HEK293 (cell line): ENCODE measurements at regions not wholly inside any gene's neighbourhood (a gene's known extent, or its start where the extent isn't known, plus 50 kb on each side); places are given as distances from the start of the nearest gene placed in this dataset.

Experiments
- CTCF ChIA-PET: fragments of 350-600 bp; formaldehyde crosslinking; extraction: SDS; loops from one replicate; lab custom pipeline; 2021; ENCODE audit warnings: antibody characterized with exemption; lab: Yijun Ruan, JAX
- POLR2A ChIA-PET: fragments of 300-600 bp; formaldehyde crosslinking; extraction: SDS; loops from one replicate; lab custom pipeline; 2020; ENCODE audit warnings: antibody characterized with exemption, inconsistent platforms; lab: Yijun Ruan, JAX
- H3K27ac ChIP-seq: fragments of 200-500 bp; sonication (Bioruptor generic); 2 replicates; pipeline ENCODE4 v1.5.1; 2014; ENCODE audit warnings: low read depth, low read length, control low read depth, inconsistent platforms; ENCODE audit errors: extremely low read depth
- H3K36me3 ChIP-seq, 2 experiments: fragments of 200-500 bp in 1 of 2; sonication (Bioruptor generic) in 1 of 2; 1 replicate in 1 of 2; 2 replicates in 1 of 2; pipeline ENCODE4 v1.5.1; 2014 to 2017; ENCODE audit warnings: inconsistent platforms in 2 of 2, low read length in 2 of 2; ENCODE audit not compliant: control insufficient read depth in 2 of 2, insufficient read depth in 1 of 2
- H3K4me1 ChIP-seq: fragments of 200-500 bp; sonication (Bioruptor generic); 2 replicates; pipeline ENCODE4 v1.5.1; 2014; ENCODE audit warnings: mild to moderate bottlenecking, low read length, inconsistent platforms; ENCODE audit not compliant: control insufficient read depth, insufficient read depth
- H3K4me3 ChIP-seq: 2 replicates; pipeline ENCODE4 v1.5.1; 2011; ENCODE audit warnings: low read depth, mild to moderate bottlenecking, control low read depth, low read length, moderate library complexity
- H3K9me3 ChIP-seq: fragments of 200-500 bp; sonication (Bioruptor generic); 2 replicates; pipeline ENCODE4 v1.5.1; 2014; ENCODE audit warnings: low read depth, low read length, inconsistent platforms; ENCODE audit not compliant: control insufficient read depth, insufficient read depth
- BCL11B ChIP-seq: fragments of 450-650 bp; formaldehyde crosslinking; IDR thresholded peaks from 2 replicates; pipeline ENCODE4 v1.5.1; 2016; ENCODE audit warnings: low read depth, missing biosample characterization, missing genetic modification characterization
- GFI1B ChIP-seq: fragments of 450-650 bp; formaldehyde crosslinking; IDR thresholded peaks from 2 replicates; pipeline ENCODE4 v1.5.1; 2016; ENCODE audit warnings: missing biosample characterization, missing genetic modification characterization
- PRDM1 ChIP-seq: fragments of 450-650 bp; formaldehyde crosslinking; IDR thresholded peaks from 2 replicates; pipeline ENCODE4; 2016; ENCODE audit warnings: missing biosample characterization, missing genetic modification characterization
- ZBTB8A ChIP-seq: fragments of 450-650 bp; formaldehyde crosslinking; IDR thresholded peaks from 2 replicates; pipeline ENCODE4 v1.5.1; 2016; ENCODE audit warnings: missing biosample characterization, missing genetic modification characterization
- ZNF202 ChIP-seq: fragments of 450-650 bp; formaldehyde crosslinking; IDR thresholded peaks from 2 replicates; pipeline ENCODE4 v1.5.1; 2016; ENCODE audit warnings: missing biosample characterization, missing genetic modification characterization, borderline replicate concordance
- ZNF239 ChIP-seq: fragments of 450-650 bp; formaldehyde crosslinking; IDR thresholded peaks from 2 replicates; pipeline ENCODE4 v1.5.1; 2016; ENCODE audit warnings: missing biosample characterization, missing genetic modification characterization
- ZNF274 ChIP-seq, 2 experiments: fragments of 200-500 bp in 1 of 2; fragments of 450-650 bp in 1 of 2; sonication (Bioruptor generic) in 1 of 2; formaldehyde crosslinking in 1 of 2; IDR thresholded peaks; 2 replicates each; pipeline versions ENCODE4 v1.5.1 to v1.6.1; 2014 to 2016; ENCODE audit warnings: borderline replicate concordance in 1 of 2, inconsistent platforms in 1 of 2, low read length in 1 of 2, missing biosample characterization in 1 of 2, missing genetic modification characterization in 1 of 2
- ZNF366 ChIP-seq: fragments of 450-650 bp; formaldehyde crosslinking; conservative IDR thresholded peaks from 2 replicates; pipeline ENCODE4 v1.5.1; 2016; ENCODE audit warnings: missing biosample characterization, missing genetic modification characterization
- ZNF37A ChIP-seq: fragments of 450-650 bp; IDR thresholded peaks from 2 replicates; pipeline ENCODE4 v1.5.1; 2018; ENCODE audit warnings: missing biosample characterization, missing genetic modification characterization
- ZNF433 ChIP-seq: fragments of 450-650 bp; formaldehyde crosslinking; IDR thresholded peaks from 2 replicates; pipeline ENCODE4 v1.5.1; 2016; ENCODE audit warnings: missing biosample characterization, missing genetic modification characterization, low read depth
- ZNF510 ChIP-seq: fragments of 450-650 bp; formaldehyde crosslinking; IDR thresholded peaks from 2 replicates; pipeline ENCODE4 v1.5.1; 2018; ENCODE audit warnings: mild to moderate bottlenecking, missing genetic modification characterization, missing biosample characterization; ENCODE audit not compliant: insufficient replicate concordance
- ZNF791 ChIP-seq: fragments of 450-650 bp; formaldehyde crosslinking; IDR thresholded peaks from 2 replicates; pipeline ENCODE4 v1.5.1; 2016; ENCODE audit warnings: missing biosample characterization, missing genetic modification characterization
- ZNF837 ChIP-seq: fragments of 450-650 bp; formaldehyde crosslinking; IDR thresholded peaks from 2 replicates; pipeline ENCODE4 v1.5.1; 2016; ENCODE audit warnings: missing biosample characterization, missing genetic modification characterization
- TF ChIP-seq, protein P1 (sequence below): fragments of 450-650 bp; formaldehyde crosslinking; conservative IDR thresholded peaks from 2 replicates; pipeline ENCODE4 v1.5.1; 2016; ENCODE audit warnings: low read depth, missing biosample characterization, missing genetic modification characterization
- TF ChIP-seq, protein P2 (sequence below): fragments of 450-650 bp; formaldehyde crosslinking; IDR thresholded peaks from 2 replicates; pipeline ENCODE4 v1.5.1; 2016; ENCODE audit warnings: missing biosample characterization, missing genetic modification characterization
- TF ChIP-seq, protein P3 (sequence below): fragments of 450-650 bp; formaldehyde crosslinking; IDR thresholded peaks from 2 replicates; pipeline ENCODE4 v1.5.1; 2016; ENCODE audit warnings: missing biosample characterization, missing genetic modification characterization
- TF ChIP-seq, protein P4 (sequence below): fragments of 450-650 bp; formaldehyde crosslinking; IDR thresholded peaks from 2 replicates; pipeline ENCODE4 v1.5.1; 2016; ENCODE audit warnings: missing biosample characterization, missing genetic modification characterization
- TF ChIP-seq, protein P5 (sequence below): fragments of 450-650 bp; formaldehyde crosslinking; IDR thresholded peaks from 2 replicates; pipeline ENCODE4 v1.5.1; 2017; ENCODE audit warnings: missing biosample characterization, missing genetic modification characterization
- TF ChIP-seq, protein P6 (sequence below): fragments of 450-650 bp; formaldehyde crosslinking; IDR thresholded peaks from 2 replicates; pipeline ENCODE4 v1.5.1; 2016; ENCODE audit warnings: missing biosample characterization, missing genetic modification characterization, borderline replicate concordance

DNA sequence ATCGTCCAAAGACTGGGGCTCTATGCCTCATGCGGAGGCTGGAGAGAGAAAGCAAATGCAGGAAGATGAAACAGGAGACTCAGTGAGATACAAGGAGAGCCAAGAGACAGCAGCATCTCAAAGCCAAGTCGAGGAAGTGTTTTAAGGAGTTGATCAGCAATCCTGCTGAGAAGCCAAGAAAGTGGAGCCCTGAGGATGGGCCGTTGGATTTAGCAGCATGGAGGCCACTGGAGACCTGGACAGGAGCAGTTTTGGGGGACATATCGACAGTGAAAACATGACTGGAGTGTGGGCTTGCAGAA is 107.4 kb upstream of the ZBTB40 start (continued):
- TF ChIP-seq ZBTB8A (tag by site-specific recombination) (no peak), GFI1B (tag by site-specific recombination) (no peak)
- TF ChIP-seq, protein P1, sequence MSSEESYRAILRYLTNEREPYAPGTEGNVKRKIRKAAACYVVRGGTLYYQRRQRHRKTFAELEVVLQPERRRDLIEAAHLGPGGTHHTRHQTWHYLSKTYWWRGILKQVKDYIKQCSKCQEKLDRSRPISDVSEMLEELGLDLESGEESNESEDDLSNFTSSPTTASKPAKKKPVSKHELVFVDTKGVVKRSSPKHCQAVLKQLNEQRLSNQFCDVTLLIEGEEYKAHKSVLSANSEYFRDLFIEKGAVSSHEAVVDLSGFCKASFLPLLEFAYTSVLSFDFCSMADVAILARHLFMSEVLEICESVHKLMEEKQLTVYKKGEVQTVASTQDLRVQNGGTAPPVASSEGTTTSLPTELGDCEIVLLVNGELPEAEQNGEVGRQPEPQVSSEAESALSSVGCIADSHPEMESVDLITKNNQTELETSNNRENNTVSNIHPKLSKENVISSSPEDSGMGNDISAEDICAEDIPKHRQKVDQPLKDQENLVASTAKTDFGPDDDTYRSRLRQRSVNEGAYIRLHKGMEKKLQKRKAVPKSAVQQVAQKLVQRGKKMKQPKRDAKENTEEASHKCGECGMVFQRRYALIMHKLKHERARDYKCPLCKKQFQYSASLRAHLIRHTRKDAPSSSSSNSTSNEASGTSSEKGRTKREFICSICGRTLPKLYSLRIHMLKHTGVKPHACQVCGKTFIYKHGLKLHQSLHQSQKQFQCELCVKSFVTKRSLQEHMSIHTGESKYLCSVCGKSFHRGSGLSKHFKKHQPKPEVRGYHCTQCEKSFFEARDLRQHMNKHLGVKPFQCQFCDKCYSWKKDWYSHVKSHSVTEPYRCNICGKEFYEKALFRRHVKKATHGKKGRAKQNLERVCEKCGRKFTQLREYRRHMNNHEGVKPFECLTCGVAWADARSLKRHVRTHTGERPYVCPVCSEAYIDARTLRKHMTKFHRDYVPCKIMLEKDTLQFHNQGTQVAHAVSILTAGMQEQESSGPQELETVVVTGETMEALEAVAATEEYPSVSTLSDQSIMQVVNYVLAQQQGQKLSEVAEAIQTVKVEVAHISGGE, result no peak
- TF ChIP-seq, all 188 proteins: peak for 0

DNA sequence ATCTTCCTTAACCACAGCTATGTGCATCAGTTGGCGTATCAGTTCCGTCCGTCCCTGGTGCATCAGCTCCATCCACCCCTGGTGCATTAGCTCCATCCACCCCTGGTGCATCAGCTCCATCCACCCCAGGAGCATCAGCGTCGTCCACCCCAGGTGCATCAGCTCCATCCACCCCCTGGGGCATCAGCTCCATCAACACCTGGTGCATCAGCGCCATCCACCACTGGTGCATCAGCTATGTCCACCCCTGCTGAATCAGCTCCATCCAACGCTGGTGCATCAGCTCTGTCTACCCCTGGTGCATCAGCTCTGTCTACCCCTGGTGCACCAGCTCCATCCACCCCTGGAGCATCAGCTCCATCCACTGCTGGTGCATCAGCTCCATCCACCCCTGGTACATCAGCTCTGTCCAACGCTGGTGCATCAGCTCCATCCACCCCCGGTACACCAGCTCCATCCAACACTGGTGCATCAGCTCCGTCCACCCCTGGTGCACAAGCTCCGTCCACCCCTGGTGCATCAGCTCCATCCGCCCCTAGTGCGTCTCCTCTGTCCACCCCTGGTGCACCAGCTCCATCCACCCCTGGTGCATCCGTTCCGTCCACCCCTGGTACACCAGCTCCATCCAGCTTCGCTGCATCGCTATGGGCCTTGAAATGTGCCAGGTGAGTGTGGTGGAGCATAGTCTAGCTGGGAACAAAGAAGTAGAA is 106.6 kb upstream of the ZBTB40 start:
- CTCF ChIA-PET, result interaction anchor here (0.9 kb wide), 1 partner anchor 22 kb away, joined by 3 read pairs; no protein-coding TSS in a partner anchor

DNA sequence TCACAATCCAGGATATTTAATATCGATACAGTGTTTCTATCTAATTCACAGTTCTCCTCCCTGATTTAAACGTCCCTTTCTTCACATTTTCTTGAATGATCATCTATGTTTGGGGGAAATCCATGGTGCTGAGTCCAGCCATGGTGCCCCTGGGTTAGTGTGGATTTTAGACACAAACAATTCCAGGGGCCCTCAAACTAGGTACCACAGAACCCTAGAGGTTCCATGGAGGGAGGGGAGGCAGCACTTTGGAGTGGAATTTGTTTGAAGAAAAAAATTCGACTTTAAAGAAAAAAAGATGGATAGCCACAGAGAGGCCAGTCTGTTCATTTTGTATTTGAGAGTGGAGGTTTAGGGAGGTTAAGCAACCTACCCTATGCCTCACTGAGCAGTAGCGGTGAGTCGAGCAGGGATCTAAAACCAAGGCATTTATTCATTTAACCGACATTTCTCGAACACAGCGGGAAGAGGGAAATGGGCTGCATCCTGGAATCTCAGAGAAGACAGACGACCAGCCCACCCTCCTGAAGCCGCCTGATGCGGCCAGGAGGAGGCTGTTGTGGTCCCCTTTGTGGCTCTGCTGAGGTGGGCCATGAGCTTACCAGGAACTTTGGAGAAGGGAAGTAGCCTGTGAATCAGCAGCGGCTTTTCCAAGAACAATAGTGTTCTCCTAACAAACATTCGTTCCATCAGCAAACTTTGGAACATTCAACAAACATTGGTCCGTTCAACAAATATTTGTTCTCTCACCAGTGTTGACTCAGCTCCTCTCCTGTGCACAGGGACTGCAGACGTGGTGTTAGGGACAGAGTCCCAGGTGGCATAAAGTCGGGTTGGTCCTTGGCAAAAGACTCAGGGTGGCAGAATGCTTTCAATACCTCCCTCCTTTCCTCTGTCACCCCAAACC is 103.5 kb upstream of the ZBTB40 start:
- H3K9me3 ChIP-seq, result no peaks in the 10 kb centered on the region
- no peak overlapping the region for H3K4me3 ChIP-seq
- ChIA-PET CTCF (no interaction called here), POLR2A (no interaction called here)
- H3K4me1 ChIP-seq, result peaks cover 8% of the 10 kb centered on the region
- H3K27ac ChIP-seq, result no peak overlapping the region
- no peaks in the 10 kb centered on the region for H3K36me3 ChIP-seq
- TF ChIP-seq, protein P2, sequence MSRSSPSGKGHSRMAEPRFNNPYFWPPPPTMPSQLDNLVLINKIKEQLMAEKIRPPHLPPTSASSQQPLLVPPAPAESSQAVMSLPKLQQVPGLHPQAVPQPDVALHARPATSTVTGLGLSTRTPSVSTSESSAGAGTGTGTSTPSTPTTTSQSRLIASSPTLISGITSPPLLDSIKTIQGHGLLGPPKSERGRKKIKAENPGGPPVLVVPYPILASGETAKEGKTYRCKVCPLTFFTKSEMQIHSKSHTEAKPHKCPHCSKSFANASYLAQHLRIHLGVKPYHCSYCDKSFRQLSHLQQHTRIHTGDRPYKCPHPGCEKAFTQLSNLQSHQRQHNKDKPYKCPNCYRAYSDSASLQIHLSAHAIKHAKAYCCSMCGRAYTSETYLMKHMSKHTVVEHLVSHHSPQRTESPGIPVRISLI (tag by site-specific recombination), result no peak
- no peak for TF ChIP-seq ZNF510 (tag by site-specific recombination)
- TF ChIP-seq, protein P3, sequence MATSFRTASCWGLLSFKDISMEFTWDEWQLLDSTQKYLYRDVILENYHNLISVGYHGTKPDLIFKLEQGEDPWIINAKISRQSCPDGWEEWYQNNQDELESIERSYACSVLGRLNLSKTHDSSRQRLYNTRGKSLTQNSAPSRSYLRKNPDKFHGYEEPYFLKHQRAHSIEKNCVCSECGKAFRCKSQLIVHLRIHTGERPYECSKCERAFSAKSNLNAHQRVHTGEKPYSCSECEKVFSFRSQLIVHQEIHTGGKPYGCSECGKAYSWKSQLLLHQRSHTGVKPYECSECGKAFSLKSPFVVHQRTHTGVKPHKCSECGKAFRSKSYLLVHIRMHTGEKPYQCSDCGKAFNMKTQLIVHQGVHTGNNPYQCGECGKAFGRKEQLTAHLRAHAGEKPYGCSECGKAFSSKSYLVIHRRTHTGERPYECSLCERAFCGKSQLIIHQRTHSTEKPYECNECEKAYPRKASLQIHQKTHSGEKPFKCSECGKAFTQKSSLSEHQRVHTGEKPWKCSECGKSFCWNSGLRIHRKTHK, result no peak
- no peak for TF ChIP-seq ZNF366 (tag by site-specific recombination)
- TF ChIP-seq, protein P4, sequence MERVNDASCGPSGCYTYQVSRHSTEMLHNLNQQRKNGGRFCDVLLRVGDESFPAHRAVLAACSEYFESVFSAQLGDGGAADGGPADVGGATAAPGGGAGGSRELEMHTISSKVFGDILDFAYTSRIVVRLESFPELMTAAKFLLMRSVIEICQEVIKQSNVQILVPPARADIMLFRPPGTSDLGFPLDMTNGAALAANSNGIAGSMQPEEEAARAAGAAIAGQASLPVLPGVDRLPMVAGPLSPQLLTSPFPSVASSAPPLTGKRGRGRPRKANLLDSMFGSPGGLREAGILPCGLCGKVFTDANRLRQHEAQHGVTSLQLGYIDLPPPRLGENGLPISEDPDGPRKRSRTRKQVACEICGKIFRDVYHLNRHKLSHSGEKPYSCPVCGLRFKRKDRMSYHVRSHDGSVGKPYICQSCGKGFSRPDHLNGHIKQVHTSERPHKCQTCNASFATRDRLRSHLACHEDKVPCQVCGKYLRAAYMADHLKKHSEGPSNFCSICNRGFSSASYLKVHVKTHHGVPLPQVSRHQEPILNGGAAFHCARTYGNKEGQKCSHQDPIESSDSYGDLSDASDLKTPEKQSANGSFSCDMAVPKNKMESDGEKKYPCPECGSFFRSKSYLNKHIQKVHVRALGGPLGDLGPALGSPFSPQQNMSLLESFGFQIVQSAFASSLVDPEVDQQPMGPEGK, result no peak
- TF ChIP-seq, protein P5, sequence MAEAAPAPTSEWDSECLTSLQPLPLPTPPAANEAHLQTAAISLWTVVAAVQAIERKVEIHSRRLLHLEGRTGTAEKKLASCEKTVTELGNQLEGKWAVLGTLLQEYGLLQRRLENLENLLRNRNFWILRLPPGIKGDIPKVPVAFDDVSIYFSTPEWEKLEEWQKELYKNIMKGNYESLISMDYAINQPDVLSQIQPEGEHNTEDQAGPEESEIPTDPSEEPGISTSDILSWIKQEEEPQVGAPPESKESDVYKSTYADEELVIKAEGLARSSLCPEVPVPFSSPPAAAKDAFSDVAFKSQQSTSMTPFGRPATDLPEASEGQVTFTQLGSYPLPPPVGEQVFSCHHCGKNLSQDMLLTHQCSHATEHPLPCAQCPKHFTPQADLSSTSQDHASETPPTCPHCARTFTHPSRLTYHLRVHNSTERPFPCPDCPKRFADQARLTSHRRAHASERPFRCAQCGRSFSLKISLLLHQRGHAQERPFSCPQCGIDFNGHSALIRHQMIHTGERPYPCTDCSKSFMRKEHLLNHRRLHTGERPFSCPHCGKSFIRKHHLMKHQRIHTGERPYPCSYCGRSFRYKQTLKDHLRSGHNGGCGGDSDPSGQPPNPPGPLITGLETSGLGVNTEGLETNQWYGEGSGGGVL (tag by site-specific recombination), result no peak
- TF ChIP-seq ZNF791 (tag by site-specific recombination), result no peak
- no peak for TF ChIP-seq ZNF837 (tag by site-specific recombination)

More for the DNA sequence above, 106.6 kb upstream of the ZBTB40 start:
- Histone ChIP-seq H3K36me3 (no peaks in the 10 kb centered on the region), H3K9me3 (no peaks in the 10 kb centered on the region), H3K4me3 (no peak overlapping the region), H3K4me1 (no peaks in the 10 kb centered on the region), H3K27ac (no peak overlapping the region)
- POLR2A ChIA-PET, result no interaction called here
- no peak for TF ChIP-seq BCL11B (tag by site-specific recombination)
- TF ChIP-seq ZNF433, result no peak
- no peak for TF ChIP-seq ZNF239
- TF ChIP-seq ZNF202 (tag by site-specific recombination), result no peak
- TF ChIP-seq ZNF274 (IDR thresholded peaks at IDR 0.05; ENCODE audit: low read length), result no peak
- TF ChIP-seq ZNF274 (tag by site-specific recombination; IDR thresholded peaks at IDR 0.05; ENCODE audit: borderline replicate concordance), result no peak
- TF ChIP-seq, protein P6, sequence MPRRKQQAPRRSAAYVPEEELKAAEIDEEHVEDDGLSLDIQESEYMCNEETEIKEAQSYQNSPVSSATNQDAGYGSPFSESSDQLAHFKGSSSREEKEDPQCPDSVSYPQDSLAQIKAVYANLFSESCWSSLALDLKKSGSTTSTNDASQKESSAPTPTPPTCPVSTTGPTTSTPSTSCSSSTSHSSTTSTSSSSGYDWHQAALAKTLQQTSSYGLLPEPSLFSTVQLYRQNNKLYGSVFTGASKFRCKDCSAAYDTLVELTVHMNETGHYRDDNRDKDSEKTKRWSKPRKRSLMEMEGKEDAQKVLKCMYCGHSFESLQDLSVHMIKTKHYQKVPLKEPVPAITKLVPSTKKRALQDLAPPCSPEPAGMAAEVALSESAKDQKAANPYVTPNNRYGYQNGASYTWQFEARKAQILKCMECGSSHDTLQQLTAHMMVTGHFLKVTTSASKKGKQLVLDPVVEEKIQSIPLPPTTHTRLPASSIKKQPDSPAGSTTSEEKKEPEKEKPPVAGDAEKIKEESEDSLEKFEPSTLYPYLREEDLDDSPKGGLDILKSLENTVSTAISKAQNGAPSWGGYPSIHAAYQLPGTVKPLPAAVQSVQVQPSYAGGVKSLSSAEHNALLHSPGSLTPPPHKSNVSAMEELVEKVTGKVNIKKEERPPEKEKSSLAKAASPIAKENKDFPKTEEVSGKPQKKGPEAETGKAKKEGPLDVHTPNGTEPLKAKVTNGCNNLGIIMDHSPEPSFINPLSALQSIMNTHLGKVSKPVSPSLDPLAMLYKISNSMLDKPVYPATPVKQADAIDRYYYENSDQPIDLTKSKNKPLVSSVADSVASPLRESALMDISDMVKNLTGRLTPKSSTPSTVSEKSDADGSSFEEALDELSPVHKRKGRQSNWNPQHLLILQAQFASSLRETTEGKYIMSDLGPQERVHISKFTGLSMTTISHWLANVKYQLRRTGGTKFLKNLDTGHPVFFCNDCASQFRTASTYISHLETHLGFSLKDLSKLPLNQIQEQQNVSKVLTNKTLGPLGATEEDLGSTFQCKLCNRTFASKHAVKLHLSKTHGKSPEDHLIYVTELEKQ, result no peak
- no peak for TF ChIP-seq ZNF37A (tag by site-specific recombination)
- no peak for TF ChIP-seq PRDM1 (tag by site-specific recombination)
